Ishikawa (cell line): ENCODE measurements at regions not wholly inside any gene's neighbourhood (a gene's known extent, or its start where the extent isn't known, plus 50 kb on each side); places are given as distances from the start of the nearest gene placed in this dataset.

Source experiments
- CEBPB ChIP-seq: IDR thresholded peaks from 2 replicates; pipeline ENCODE4 v1.6.1; 2012
- CREB1 ChIP-seq: IDR thresholded peaks from 2 replicates; pipeline ENCODE4 v1.6.1; 2012; ENCODE audit warnings: low read depth
- EGR1 ChIP-seq: IDR thresholded peaks from 2 replicates; pipeline ENCODE4 v1.6.1; 2012
- EP300 ChIP-seq: IDR thresholded peaks from 2 replicates; pipeline ENCODE4 v1.6.1; 2012; ENCODE audit warnings: borderline replicate concordance
- MAX ChIP-seq: IDR thresholded peaks from 2 replicates; pipeline ENCODE4 v1.6.1; 2012
- NFIC ChIP-seq: IDR thresholded peaks from 2 replicates; pipeline ENCODE4 v1.6.1; 2012
- TAF1 ChIP-seq: IDR thresholded peaks from 2 replicates; pipeline ENCODE4 v1.6.1; 2012; ENCODE audit warnings: low read depth, mild to moderate bottlenecking
- TCF12 ChIP-seq: IDR thresholded peaks from 2 replicates; pipeline ENCODE4 v1.6.1; 2012; ENCODE audit warnings: low read depth
- TEAD4 ChIP-seq: IDR thresholded peaks from 2 replicates; pipeline ENCODE4 v1.6.1; 2012
- ZBTB7A ChIP-seq: IDR thresholded peaks from 2 replicates; pipeline ENCODE4 v1.6.1; 2012; ENCODE audit warnings: low read depth

DNA sequence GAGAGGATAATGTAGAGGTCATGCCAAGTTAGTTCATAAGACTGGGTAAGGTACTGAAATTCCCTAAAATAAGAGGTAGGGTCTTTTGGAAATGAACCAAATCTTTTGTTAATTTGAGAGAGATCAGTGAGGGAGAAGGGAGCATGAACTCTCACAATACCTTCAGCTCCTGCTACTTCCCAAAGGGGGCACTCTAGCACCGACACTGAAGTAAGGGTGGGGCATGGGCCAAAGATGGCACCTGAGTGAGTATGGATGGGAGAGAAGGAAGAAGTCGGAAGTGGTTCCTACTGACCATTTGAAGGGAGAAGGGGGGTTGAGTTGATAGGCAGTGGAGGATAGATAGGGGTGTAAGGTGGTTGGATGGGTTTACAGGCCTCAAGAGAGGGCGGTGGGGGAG lies 86.6 kb downstream of the ZNF737 start:
- TF ChIP-seq MAX (no peak), TAF1 (no peak), EP300 (no peak), TEAD4 (no peak), ZBTB7A (no peak), TCF12 (no peak), NFIC (no peak), CREB1 (no peak), EGR1 (no peak), CEBPB (no peak)
